CD14-positive monocyte (primary cell): ENCODE measurements at regions not wholly inside any gene's neighbourhood (a gene's known extent, or its start where the extent isn't known, plus 50 kb on each side); places are given as distances from the start of the nearest gene placed in this dataset.

Experiments
- DNase-seq, 3 donors: peaks; one replicate each; pipeline ENCODE4 v3.0.0-alpha.2; 2011 to 2022
- H2AFZ ChIP-seq: 2 replicates; pipeline ENCODE4 v1.6.0; 2012; ENCODE audit warnings: mild to moderate bottlenecking, low read depth, low read length, inconsistent platforms; ENCODE audit not compliant: insufficient read depth, poor library complexity, severe bottlenecking
- H3K27ac ChIP-seq, 2 donors: 1 replicate in 1 of 2; 2 replicates in 1 of 2; pipeline ENCODE4 v1.5.1; 2012 to 2013; ENCODE audit warnings: low read length in 2 of 2, control low read depth in 1 of 2, inconsistent platforms in 1 of 2, low read depth in 1 of 2, mild to moderate bottlenecking in 1 of 2
- H3K27me3 ChIP-seq, 2 donors: one replicate each; pipeline versions ENCODE4 v1.6.0 to v1.6.1; 2011 to 2013; ENCODE audit warnings: low read length in 2 of 2; ENCODE audit not compliant: control insufficient read depth in 2 of 2, insufficient read depth in 2 of 2
- H3K36me3 ChIP-seq, 2 donors: replicated peaks in 1 of 2; 1 replicate in 1 of 2; 2 replicates in 1 of 2; pipeline versions ENCODE4 v1.5.1 to v1.6.1; 2012 to 2013; ENCODE audit warnings: low read length in 2 of 2, control low read depth in 1 of 2, inconsistent platforms in 1 of 2, mild to moderate bottlenecking in 1 of 2; ENCODE audit not compliant: insufficient read depth in 2 of 2, control insufficient read depth in 1 of 2
- H3K4me1 ChIP-seq, 2 donors: 1 replicate in 1 of 2; 2 replicates in 1 of 2; pipeline versions ENCODE4 v1.5.1 to v1.6.1; 2012 to 2013; ENCODE audit warnings: low read length in 2 of 2, control low read depth in 1 of 2, inconsistent platforms in 1 of 2, mild to moderate bottlenecking in 1 of 2, moderate library complexity in 1 of 2; ENCODE audit not compliant: insufficient read depth in 2 of 2, control insufficient read depth in 1 of 2
- H3K4me2 ChIP-seq: replicated peaks from 2 replicates; pipeline ENCODE3; 2012; ENCODE audit warnings: low read length, moderate library complexity, mild to moderate bottlenecking; ENCODE audit not compliant: poor library complexity, severe bottlenecking; ENCODE audit errors: extremely low read depth
- H3K4me3 ChIP-seq, 3 experiments: fragments of 200-600 bp in 1 of 3; sonication (generic) in 1 of 3; replicated peaks in 1 of 3; 1 replicate in 2 of 3; 2 replicates in 1 of 3; pipeline ENCODE4 v1.5.1; 2011 to 2013; ENCODE audit warnings: low read length in 3 of 3, mild to moderate bottlenecking in 3 of 3, control low read depth in 2 of 3, low read depth in 2 of 3, inconsistent platforms in 1 of 3, moderate library complexity in 1 of 3
- H3K79me2 ChIP-seq: 2 replicates; pipeline ENCODE4 v1.6.0; 2012; ENCODE audit warnings: mild to moderate bottlenecking, control low read depth, inconsistent platforms, low read length, moderate library complexity; ENCODE audit not compliant: insufficient read depth
- H3K9ac ChIP-seq: 2 replicates; pipeline ENCODE4 v1.6.0; 2017; ENCODE audit warnings: low read length, mild to moderate bottlenecking; ENCODE audit not compliant: insufficient read depth, poor library complexity, severe bottlenecking
- H3K9me3 ChIP-seq, 2 donors: replicated peaks in 1 of 2; 1 replicate in 1 of 2; 2 replicates in 1 of 2; pipeline versions ENCODE4 v1.5.1 to v1.6.1; 2012 to 2013; ENCODE audit warnings: low read length in 2 of 2, control low read depth in 1 of 2; ENCODE audit not compliant: control insufficient read depth in 1 of 2, insufficient read depth in 1 of 2
- H4K20me1 ChIP-seq: 2 replicates; pipeline ENCODE4 v1.6.0; 2012; ENCODE audit warnings: mild to moderate bottlenecking, low read length, control low read depth, moderate library complexity; ENCODE audit not compliant: insufficient read depth
- H3K27ac Mint-ChIP-seq, 7 donors: one replicate each; pipeline ENCODE4 v1.8.0; 2020; ENCODE audit warnings: mild to moderate bottlenecking in 7 of 7, mixed read lengths in 7 of 7, moderate library complexity in 6 of 7, inconsistent platforms in 2 of 7
- H3K27me3 Mint-ChIP-seq, 3 donors: one replicate each; pipeline ENCODE4 v1.8.0; 2021 to 2022; ENCODE audit warnings: low read depth in 3 of 3, mild to moderate bottlenecking in 3 of 3, mixed read lengths in 3 of 3, moderate library complexity in 3 of 3, inconsistent platforms in 1 of 3
- H3K36me3 Mint-ChIP-seq, 2 donors: one replicate each; pipeline ENCODE4 v1.8.0; 2020; ENCODE audit warnings: mixed read lengths in 2 of 2, inconsistent platforms in 1 of 2, mild to moderate bottlenecking in 1 of 2
- H3K4me1 Mint-ChIP-seq: one replicate; pipeline ENCODE4 v1.8.0; 2020; ENCODE audit warnings: mild to moderate bottlenecking, mixed read lengths
- H3K4me3 Mint-ChIP-seq, 2 donors: one replicate each; pipeline ENCODE4 v1.8.0; 2020; ENCODE audit warnings: mild to moderate bottlenecking in 2 of 2, mixed read lengths in 2 of 2, moderate library complexity in 1 of 2
- H3K9me3 Mint-ChIP-seq, 7 donors: one replicate each; pipeline ENCODE4 v1.8.0; 2020 to 2022; ENCODE audit warnings: mixed read lengths in 7 of 7, mild to moderate bottlenecking in 6 of 7, moderate library complexity in 6 of 7, inconsistent platforms in 2 of 7
- WGBS: methylation state at CpG from one replicate; pipeline ENCODE4 v1.1.5; 2013; ENCODE audit warnings: missing lambda C conversion rate; ENCODE audit not compliant: insufficient coverage; 5-methylcytosine and 5-hydroxymethylcytosine counted together
- intact Hi-C, 2 donors: fragments of 100-400 bp; cut with micrococcal nuclease; formaldehyde crosslinking; loops; one replicate each; pipeline versions ENCODE4 v1.15.0 to v1.15.1; 2023
- TF ChIP-seq, protein P1 (sequence below): fragments of 200-600 bp; IDR thresholded peaks from one replicate; pipeline ENCODE4 v1.8.0; 2022; ENCODE audit warnings: antibody characterized with exemption, mild to moderate bottlenecking

GRCh38 chr4:166637816-166638215 is 596.5 kb downstream of the SPOCK3 start:
- peaks cover 0 to 3% (median 0%) of the 10 kb centered on the region in 7 donors for H3K9me3 Mint-ChIP-seq
- no peaks in the 10 kb centered on the region for H4K20me1 ChIP-seq
- no peaks in the 10 kb centered on the region for H3K27me3 ChIP-seq
- no peak for DNase-seq
- H3K4me3 Mint-ChIP-seq = no peak overlapping the region
- H3K9ac ChIP-seq = no peak overlapping the region
- no peak overlapping the region for H2AFZ ChIP-seq
- H3K4me1 ChIP-seq = no peaks in the 10 kb centered on the region
- peaks cover 0 to 4% of the 10 kb centered on the region in 2 donors for H3K9me3 ChIP-seq
- H3K4me3 ChIP-seq = no peak overlapping the region
- no peaks in the 10 kb centered on the region for H3K36me3 Mint-ChIP-seq
- WGBS = 84% methylated on average over 2 of the region's 2 CpGs
- H3K4me1 Mint-ChIP-seq = no peaks in the 10 kb centered on the region
- H3K36me3 ChIP-seq = no peaks in the 10 kb centered on the region
- intact Hi-C loops = no loop called here
- no peak overlapping the region for H3K27ac ChIP-seq
- no peaks in the 10 kb centered on the region for H3K27me3 Mint-ChIP-seq
- TF ChIP-seq, protein P1, sequence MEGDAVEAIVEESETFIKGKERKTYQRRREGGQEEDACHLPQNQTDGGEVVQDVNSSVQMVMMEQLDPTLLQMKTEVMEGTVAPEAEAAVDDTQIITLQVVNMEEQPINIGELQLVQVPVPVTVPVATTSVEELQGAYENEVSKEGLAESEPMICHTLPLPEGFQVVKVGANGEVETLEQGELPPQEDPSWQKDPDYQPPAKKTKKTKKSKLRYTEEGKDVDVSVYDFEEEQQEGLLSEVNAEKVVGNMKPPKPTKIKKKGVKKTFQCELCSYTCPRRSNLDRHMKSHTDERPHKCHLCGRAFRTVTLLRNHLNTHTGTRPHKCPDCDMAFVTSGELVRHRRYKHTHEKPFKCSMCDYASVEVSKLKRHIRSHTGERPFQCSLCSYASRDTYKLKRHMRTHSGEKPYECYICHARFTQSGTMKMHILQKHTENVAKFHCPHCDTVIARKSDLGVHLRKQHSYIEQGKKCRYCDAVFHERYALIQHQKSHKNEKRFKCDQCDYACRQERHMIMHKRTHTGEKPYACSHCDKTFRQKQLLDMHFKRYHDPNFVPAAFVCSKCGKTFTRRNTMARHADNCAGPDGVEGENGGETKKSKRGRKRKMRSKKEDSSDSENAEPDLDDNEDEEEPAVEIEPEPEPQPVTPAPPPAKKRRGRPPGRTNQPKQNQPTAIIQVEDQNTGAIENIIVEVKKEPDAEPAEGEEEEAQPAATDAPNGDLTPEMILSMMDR = no peak
- no peak overlapping the region for H3K4me2 ChIP-seq
- H3K27ac Mint-ChIP-seq = no peak overlapping the region
- no peaks in the 10 kb centered on the region for H3K79me2 ChIP-seq

- no peak overlapping the region for H3K27ac Mint-ChIP-seq
- H2AFZ ChIP-seq = no peak overlapping the region
- no peaks in the 10 kb centered on the region for H3K36me3 Mint-ChIP-seq
- peaks cover 0 to 2% of the 10 kb centered on the region in 2 donors for H3K9me3 ChIP-seq
- no peaks in the 10 kb centered on the region for H3K27me3 Mint-ChIP-seq
- H3K36me3 ChIP-seq = no peaks in the 10 kb centered on the region
- TF ChIP-seq, protein P1 = no peak
- H3K9ac ChIP-seq = no peak overlapping the region
- no peak overlapping the region for H3K4me3 Mint-ChIP-seq
- no CpG with 5 or more reads among the region's 1 CpG for WGBS
- intact Hi-C loops = no loop called here
- no peaks in the 10 kb centered on the region for H3K27me3 ChIP-seq
- no peaks in the 10 kb centered on the region for H3K79me2 ChIP-seq
- H3K4me2 ChIP-seq = no peak overlapping the region
- DNase-seq = no peak
- H3K4me3 ChIP-seq = no peak overlapping the region
- no peaks in the 10 kb centered on the region for H3K4me1 ChIP-seq
- H3K9me3 Mint-ChIP-seq = peaks cover 0 to 3% (median 0%) of the 10 kb centered on the region in 7 donors
- no peaks in the 10 kb centered on the region for H3K4me1 Mint-ChIP-seq
- H3K27ac ChIP-seq = no peak overlapping the region
- H4K20me1 ChIP-seq = no peaks in the 10 kb centered on the region
Observed at GRCh38 chr4:166655231-166655630, 579.1 kb downstream of the SPOCK3 start.
